ENCODE measurements at regions not wholly inside any gene's neighbourhood (a gene's known extent, or its start where the extent isn't known, plus 50 kb on each side); places are given as distances from the start of the nearest gene placed in this dataset.

DNA sequence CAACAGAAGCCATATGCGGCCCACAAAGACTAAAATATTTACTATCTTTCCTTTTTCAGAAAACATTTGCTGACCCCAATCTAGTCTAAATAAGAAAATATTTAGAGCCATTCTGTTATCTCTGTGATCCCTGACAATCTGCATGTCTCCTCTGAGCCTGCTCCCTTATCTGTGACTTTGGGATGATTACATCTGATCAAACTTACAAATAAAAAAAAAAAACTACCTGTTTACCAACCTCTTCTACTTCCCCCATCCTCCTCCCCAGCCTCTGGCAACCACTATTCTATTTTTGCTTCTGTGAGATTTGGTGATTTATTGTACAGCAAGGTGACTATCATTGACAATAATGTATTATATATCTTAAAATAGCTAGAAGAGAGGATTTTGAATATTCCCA, 176.3 kb upstream of the CD180 start:
- ChIA-PET SMC1A (ENCODE audit: uncharacterized antibody, unreplicated experiment) (interaction anchor here (0.8 to 1.6 kb wide), 2 partner anchors 15 to 170 kb away, joined by 3 to 4 read pairs; no protein-coding TSS in a partner anchor), RAD21 (ENCODE audit: unreplicated experiment) (no interaction called here), CTCF (no interaction called here), POLR2A (no interaction called here)
- no peaks in the 10 kb centered on the region for H3K27me3 ChIP-seq (replicated peaks in 1 of 2; ENCODE audit: control insufficient read depth in 2 of 2, insufficient read depth in 2 of 2, low read length in 1 of 2)
- no TSS peak for BruUV-seq (replicated peaks)
- H3K27ac ChIP-seq (ENCODE audit: control insufficient read depth, insufficient read depth), result no peak overlapping the region
- ATAC-seq (no peak), DNase-seq (ENCODE audit: low read depth, low spot score) (no peak), FAIRE-seq (no peak)
- H3K36me3 ChIP-seq (ENCODE audit: control insufficient read depth in 2 of 2, insufficient read depth in 2 of 2, low read length in 1 of 2), result no peaks in the 10 kb centered on the region
- in situ Hi-C loops (cut with MboI) (no loop called here), intact Hi-C loops (cut with micrococcal nuclease; ENCODE audit: unreplicated experiment) (no loop called here)
- H3K9ac ChIP-seq (ENCODE audit: control insufficient read depth, insufficient read depth, low read length), result no peak overlapping the region
- 47% methylated on average over 1 of the region's 1 CpG for WGBS (ENCODE audit: insufficient coverage, insufficient replicate concordance, low lambda C conversion rate, missing lambda C conversion rate)
- TF ChIP-seq, protein P1, sequence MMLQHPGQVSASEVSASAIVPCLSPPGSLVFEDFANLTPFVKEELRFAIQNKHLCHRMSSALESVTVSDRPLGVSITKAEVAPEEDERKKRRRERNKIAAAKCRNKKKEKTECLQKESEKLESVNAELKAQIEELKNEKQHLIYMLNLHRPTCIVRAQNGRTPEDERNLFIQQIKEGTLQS (IDR thresholded peaks at IDR 0.05; ENCODE audit: borderline replicate concordance, extremely low read depth, low read depth, low read length), result no peak
- TF ChIP-seq KLF5 (IDR thresholded peaks at IDR 0.05; ENCODE audit: partially characterized antibody) (no peak), MXI1 (IDR thresholded peaks at IDR 0.05; ENCODE audit: low read depth, low read length) (no peak), PML (IDR thresholded peaks at IDR 0.05; ENCODE audit: low read length) (no peak)
- H2AFZ ChIP-seq (ENCODE audit: control insufficient read depth, low read depth, low read length), result no peak overlapping the region
- H3K9me3 ChIP-seq (replicated peaks; ENCODE audit: control insufficient read depth, insufficient read depth, low read length), result no peaks in the 10 kb centered on the region
- H3K4me3 ChIP-seq, result no peak overlapping the region
- no peaks in the 10 kb centered on the region for H4K20me1 ChIP-seq (ENCODE audit: control insufficient read depth, insufficient read depth)
- H3K4me1 ChIP-seq (ENCODE audit: control insufficient read depth, insufficient read depth, low read length), result no peaks in the 10 kb centered on the region
- H3K4me2 ChIP-seq (ENCODE audit: control insufficient read depth, insufficient read depth), result no peak overlapping the region
- H3K79me2 ChIP-seq (ENCODE audit: control insufficient read depth, insufficient read depth, low read length), result no peaks in the 10 kb centered on the region

DNA sequence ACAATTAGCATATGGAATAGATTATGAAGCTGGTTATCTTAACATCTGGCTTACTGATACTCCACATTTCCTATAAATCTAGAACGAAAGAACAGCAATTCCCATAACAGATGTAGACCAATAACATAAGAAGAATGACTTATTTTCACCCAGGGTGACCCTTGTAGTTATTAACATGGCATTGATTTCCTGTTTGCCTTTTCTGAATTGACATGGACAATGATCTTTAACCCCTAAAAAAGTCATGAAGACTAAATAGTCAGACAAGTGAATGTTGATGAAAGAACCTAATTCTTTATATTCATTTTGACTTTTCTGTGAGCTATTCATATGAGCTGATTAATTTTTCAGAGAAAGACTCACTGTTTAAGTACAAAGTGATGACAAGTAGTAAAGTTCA, 175.3 kb upstream of the CD180 start:
- Histone ChIP-seq H3K27me3 (replicated peaks in 1 of 2; ENCODE audit: control insufficient read depth in 2 of 2, insufficient read depth in 2 of 2, low read length in 1 of 2) (no peaks in the 10 kb centered on the region), H3K4me3 (no peak overlapping the region), H3K79me2 (ENCODE audit: control insufficient read depth, insufficient read depth, low read length) (no peaks in the 10 kb centered on the region), H3K9ac (ENCODE audit: control insufficient read depth, insufficient read depth, low read length) (no peak overlapping the region), H3K9me3 (replicated peaks; ENCODE audit: control insufficient read depth, insufficient read depth, low read length) (no peaks in the 10 kb centered on the region), H2AFZ (ENCODE audit: control insufficient read depth, low read depth, low read length) (no peak overlapping the region), H3K4me1 (ENCODE audit: control insufficient read depth, insufficient read depth, low read length) (no peaks in the 10 kb centered on the region), H3K27ac (ENCODE audit: control insufficient read depth, insufficient read depth) (no peak overlapping the region), H3K36me3 (ENCODE audit: control insufficient read depth in 2 of 2, insufficient read depth in 2 of 2, low read length in 1 of 2) (no peaks in the 10 kb centered on the region), H4K20me1 (ENCODE audit: control insufficient read depth, insufficient read depth) (no peaks in the 10 kb centered on the region), H3K4me2 (ENCODE audit: control insufficient read depth, insufficient read depth) (no peak overlapping the region)
- ChIA-PET CTCF (no interaction called here), POLR2A (no interaction called here), RAD21 (ENCODE audit: unreplicated experiment) (no interaction called here), SMC1A (ENCODE audit: uncharacterized antibody, unreplicated experiment) (no interaction called here)
- FAIRE-seq, result no peak
- no peak for DNase-seq (ENCODE audit: low read depth, low spot score)
- no peak for ATAC-seq
- BruUV-seq (replicated peaks), result no TSS peak
- 48% methylated on average over 1 of the region's 1 CpG for WGBS (ENCODE audit: insufficient coverage, insufficient replicate concordance, low lambda C conversion rate, missing lambda C conversion rate)
- intact Hi-C loops (cut with micrococcal nuclease; ENCODE audit: unreplicated experiment), result no loop called here
- in situ Hi-C loops (cut with MboI), result no loop called here
- TF ChIP-seq, protein P2, sequence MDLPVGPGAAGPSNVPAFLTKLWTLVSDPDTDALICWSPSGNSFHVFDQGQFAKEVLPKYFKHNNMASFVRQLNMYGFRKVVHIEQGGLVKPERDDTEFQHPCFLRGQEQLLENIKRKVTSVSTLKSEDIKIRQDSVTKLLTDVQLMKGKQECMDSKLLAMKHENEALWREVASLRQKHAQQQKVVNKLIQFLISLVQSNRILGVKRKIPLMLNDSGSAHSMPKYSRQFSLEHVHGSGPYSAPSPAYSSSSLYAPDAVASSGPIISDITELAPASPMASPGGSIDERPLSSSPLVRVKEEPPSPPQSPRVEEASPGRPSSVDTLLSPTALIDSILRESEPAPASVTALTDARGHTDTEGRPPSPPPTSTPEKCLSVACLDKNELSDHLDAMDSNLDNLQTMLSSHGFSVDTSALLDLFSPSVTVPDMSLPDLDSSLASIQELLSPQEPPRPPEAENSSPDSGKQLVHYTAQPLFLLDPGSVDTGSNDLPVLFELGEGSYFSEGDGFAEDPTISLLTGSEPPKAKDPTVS (IDR thresholded peaks at IDR 0.05; ENCODE audit: low read depth, low read length), result no peak
- TF ChIP-seq WRNIP1 (IDR thresholded peaks at IDR 0.05; ENCODE audit: borderline replicate concordance, low read depth, low read length) (no peak), STAT1 (conservative IDR thresholded peaks at IDR 0.05) (no peak), BACH1 (IDR thresholded peaks at IDR 0.05; ENCODE audit: borderline replicate concordance) (no peak), CREB1 (IDR thresholded peaks at IDR 0.05; ENCODE audit: low read depth) (no peak), CREM (IDR thresholded peaks at IDR 0.05; ENCODE audit: low read depth) (no peak)
- TF ChIP-seq, protein P3, sequence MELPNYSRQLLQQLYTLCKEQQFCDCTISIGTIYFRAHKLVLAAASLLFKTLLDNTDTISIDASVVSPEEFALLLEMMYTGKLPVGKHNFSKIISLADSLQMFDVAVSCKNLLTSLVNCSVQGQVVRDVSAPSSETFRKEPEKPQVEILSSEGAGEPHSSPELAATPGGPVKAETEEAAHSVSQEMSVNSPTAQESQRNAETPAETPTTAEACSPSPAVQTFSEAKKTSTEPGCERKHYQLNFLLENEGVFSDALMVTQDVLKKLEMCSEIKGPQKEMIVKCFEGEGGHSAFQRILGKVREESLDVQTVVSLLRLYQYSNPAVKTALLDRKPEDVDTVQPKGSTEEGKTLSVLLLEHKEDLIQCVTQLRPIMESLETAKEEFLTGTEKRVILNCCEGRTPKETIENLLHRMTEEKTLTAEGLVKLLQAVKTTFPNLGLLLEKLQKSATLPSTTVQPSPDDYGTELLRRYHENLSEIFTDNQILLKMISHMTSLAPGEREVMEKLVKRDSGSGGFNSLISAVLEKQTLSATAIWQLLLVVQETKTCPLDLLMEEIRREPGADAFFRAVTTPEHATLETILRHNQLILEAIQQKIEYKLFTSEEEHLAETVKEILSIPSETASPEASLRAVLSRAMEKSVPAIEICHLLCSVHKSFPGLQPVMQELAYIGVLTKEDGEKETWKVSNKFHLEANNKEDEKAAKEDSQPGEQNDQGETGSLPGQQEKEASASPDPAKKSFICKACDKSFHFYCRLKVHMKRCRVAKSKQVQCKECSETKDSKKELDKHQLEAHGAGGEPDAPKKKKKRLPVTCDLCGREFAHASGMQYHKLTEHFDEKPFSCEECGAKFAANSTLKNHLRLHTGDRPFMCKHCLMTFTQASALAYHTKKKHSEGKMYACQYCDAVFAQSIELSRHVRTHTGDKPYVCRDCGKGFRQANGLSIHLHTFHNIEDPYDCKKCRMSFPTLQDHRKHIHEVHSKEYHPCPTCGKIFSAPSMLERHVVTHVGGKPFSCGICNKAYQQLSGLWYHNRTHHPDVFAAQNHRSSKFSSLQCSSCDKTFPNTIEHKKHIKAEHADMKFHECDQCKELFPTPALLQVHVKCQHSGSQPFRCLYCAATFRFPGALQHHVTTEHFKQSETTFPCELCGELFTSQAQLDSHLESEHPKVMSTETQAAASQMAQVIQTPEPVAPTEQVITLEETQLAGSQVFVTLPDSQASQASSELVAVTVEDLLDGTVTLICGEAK (IDR thresholded peaks at IDR 0.05; ENCODE audit: borderline replicate concordance), result no peak
- TF ChIP-seq, protein P4, sequence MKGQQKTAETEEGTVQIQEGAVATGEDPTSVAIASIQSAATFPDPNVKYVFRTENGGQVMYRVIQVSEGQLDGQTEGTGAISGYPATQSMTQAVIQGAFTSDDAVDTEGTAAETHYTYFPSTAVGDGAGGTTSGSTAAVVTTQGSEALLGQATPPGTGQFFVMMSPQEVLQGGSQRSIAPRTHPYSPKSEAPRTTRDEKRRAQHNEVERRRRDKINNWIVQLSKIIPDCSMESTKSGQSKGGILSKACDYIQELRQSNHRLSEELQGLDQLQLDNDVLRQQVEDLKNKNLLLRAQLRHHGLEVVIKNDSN (IDR thresholded peaks at IDR 0.05; ENCODE audit: borderline replicate concordance, extremely low read length, insufficient read depth, low read depth, low read length), result no peak
